Spleen (tissue), 11 donors: ENCODE measurements at regions not wholly inside any gene's neighbourhood (a gene's known extent, or its start where the extent isn't known, plus 50 kb on each side); places are given as distances from the start of the nearest gene placed in this dataset.

ENCODE experiments used
- DNase-seq: peaks from one replicate; pipeline ENCODE4 v3.0.0-alpha.2; 2020
- H3K27ac ChIP-seq, 8 donors: fragments of 200-600 bp; sonication (generic) in 7 of 8; 1 replicate in 4 of 8; 2 replicates in 4 of 8; pipeline versions ENCODE4 v1.5.0 to v1.8.0; 2016 to 2021; ENCODE audit warnings: inconsistent platforms in 4 of 8, mild to moderate bottlenecking in 4 of 8, moderate library complexity in 1 of 8
- H3K27me3 ChIP-seq, 7 donors: fragments of 200-600 bp; sonication (generic) in 6 of 7; replicated peaks in 1 of 7; 1 replicate in 4 of 7; 2 replicates in 3 of 7; pipeline versions ENCODE4 v1.5.0 to v1.8.0; 2016 to 2021; ENCODE audit warnings: inconsistent platforms in 3 of 7, mild to moderate bottlenecking in 1 of 7
- H3K36me3 ChIP-seq, 6 donors: fragments of 200-600 bp; sonication (generic) in 5 of 6; 1 replicate in 4 of 6; 2 replicates in 2 of 6; pipeline versions ENCODE4 v1.5.0 to v1.8.0; 2016 to 2021; ENCODE audit warnings: inconsistent platforms in 2 of 6
- H3K4me1 ChIP-seq, 6 donors: fragments of 200-600 bp; sonication (generic) in 5 of 6; 1 replicate in 3 of 6; 2 replicates in 3 of 6; pipeline versions ENCODE4 v1.5.0 to v1.8.0; 2016 to 2021; ENCODE audit warnings: inconsistent platforms in 3 of 6
- H3K4me3 ChIP-seq, 8 donors: fragments of 200-600 bp; sonication (generic) in 7 of 8; 1 replicate in 4 of 8; 2 replicates in 4 of 8; pipeline versions ENCODE4 v1.5.0 to v1.8.0; 2016 to 2021; ENCODE audit warnings: inconsistent platforms in 4 of 8, mild to moderate bottlenecking in 4 of 8, moderate library complexity in 2 of 8
- H3K9me3 ChIP-seq, 8 donors: fragments of 200-600 bp; sonication (generic) in 7 of 8; 1 replicate in 4 of 8; 2 replicates in 4 of 8; pipeline versions ENCODE4 v1.5.0 to v1.8.0; 2016 to 2021; ENCODE audit warnings: inconsistent platforms in 4 of 8
- CTCF ChIP-seq, 11 experiments: fragments of 200-600 bp in 7 of 11; fragments of 450-650 bp in 4 of 11; sonication (generic) in 4 of 11; IDR thresholded peaks in 8 of 11; conservative IDR thresholded peaks in 3 of 11; 1 replicate in 7 of 11; 2 replicates in 4 of 11; pipeline versions ENCODE4 v1.4.0 to v1.8.0; 2016 to 2021; ENCODE audit warnings: antibody characterized with exemption in 11 of 11, inconsistent platforms in 4 of 11, mild to moderate bottlenecking in 1 of 11
- POLR2A ChIP-seq, 3 donors: fragments of 450-650 bp; IDR thresholded peaks; one replicate each; pipeline ENCODE4 v1.5.1; 2017; ENCODE audit warnings: antibody characterized with exemption in 3 of 3, mild to moderate bottlenecking in 1 of 3
- POLR2AphosphoS5 ChIP-seq, 3 donors: sonication (generic); formaldehyde crosslinking; IDR thresholded peaks; one replicate each; pipeline ENCODE4 v1.5.1; 2017; ENCODE audit warnings: antibody characterized with exemption in 3 of 3
- WGBS, 5 donors: extraction: QIAGEN DNeasy Blood & Tissue Kit in 3 of 5; methylation state at CpG; one replicate each; pipeline versions ENCODE4 v1.1.5 to v1.1.7; 2013 to 2018; 5-methylcytosine and 5-hydroxymethylcytosine counted together
- intact Hi-C: fragments of 100-400 bp; cut with DNase I; formaldehyde crosslinking; loops from one replicate; pipeline ENCODE4 v1.15.0; 2023; ENCODE audit warnings: low total_unique reads
- donor health status: healthy with polysubstance abuse.
- donor health status: DM: no; HTN: no; CAD: no; lungs with moderate emphysema.
- donor health status: DM: no; HTN: no; CAD: no.
- donor health status: Bipolar disorder and iron deficiency.
- donor health status: healthy.
- donor health status: DM: no; HTN: no; CAD: no.
- donor health status: DM: yes; HTN: yes; CAD: no.

DNA sequence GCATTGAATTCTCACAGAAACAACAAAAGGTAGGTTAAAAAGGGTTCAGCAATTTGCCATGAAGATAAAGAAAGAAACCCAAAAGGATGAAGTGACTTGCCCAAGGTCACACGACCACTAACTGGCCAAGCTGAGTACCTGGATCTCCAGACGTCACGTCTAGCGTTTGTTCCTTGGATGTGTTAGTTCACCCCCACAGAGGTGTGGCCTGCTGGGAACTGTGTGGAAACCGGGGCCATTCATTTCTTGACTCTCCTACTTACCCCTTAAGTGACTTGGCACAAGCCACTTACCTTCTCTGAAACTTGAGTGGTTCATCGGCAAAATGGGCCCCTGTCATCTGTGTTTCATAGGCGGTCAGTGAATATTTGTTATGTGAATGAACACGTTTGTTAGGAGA lies 244.3 kb upstream of the SLCO3A1 start:
- WGBS, 5 donors = 69 to 82% (median 72%) methylated on average over 8 of the region's 8 CpGs
- H3K4me3 ChIP-seq = no peak overlapping the region
- no peaks in the 10 kb centered on the region for H3K4me1 ChIP-seq
- TF ChIP-seq POLR2A (IDR thresholded peaks at IDR 0.05) (no peak), CTCF (IDR thresholded peaks at IDR 0.05 in 8 of 11, conservative IDR thresholded peaks at IDR 0.05 in 3 of 11) (no peak), POLR2AphosphoS5 (IDR thresholded peaks at IDR 0.05) (no peak)
- H3K9me3 ChIP-seq = no peaks in the 10 kb centered on the region
- no peaks in the 10 kb centered on the region for H3K36me3 ChIP-seq
- peaks cover 0 to 2% (median 0%) of the 10 kb centered on the region in 7 donors for H3K27me3 ChIP-seq
- no peak for DNase-seq
- intact Hi-C loops = no loop called here
- H3K27ac ChIP-seq = no peak overlapping the region

DNA sequence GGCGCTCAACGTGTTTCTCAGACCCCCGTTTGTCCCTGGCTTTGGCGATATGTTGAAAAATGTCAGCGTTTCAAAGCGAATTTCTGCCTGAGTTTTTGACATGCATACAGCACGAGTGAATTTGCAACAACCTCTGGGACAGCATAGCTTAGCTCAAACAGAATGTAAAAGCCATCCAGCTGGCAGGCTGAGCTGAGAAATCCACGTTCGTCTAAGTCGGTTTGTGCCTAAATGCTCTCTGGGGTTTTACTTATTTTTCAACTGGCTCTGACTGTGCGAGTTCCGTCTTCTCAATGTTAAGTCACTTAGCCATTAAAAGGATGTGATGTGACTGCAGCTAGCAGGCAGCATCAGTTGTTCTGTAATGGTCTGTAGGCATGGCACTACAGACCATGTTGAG lies 243.5 kb upstream of the SLCO3A1 start:
- Histone ChIP-seq H3K9me3 (no peaks in the 10 kb centered on the region), H3K4me3 (no peak overlapping the region), H3K27me3 (peaks cover 0 to 8% (median 0%) of the 10 kb centered on the region in 7 donors), H3K4me1 (no peaks in the 10 kb centered on the region), H3K27ac (no peak overlapping the region), H3K36me3 (no peaks in the 10 kb centered on the region)
- TF ChIP-seq CTCF (IDR thresholded peaks at IDR 0.05 in 8 of 11, conservative IDR thresholded peaks at IDR 0.05 in 3 of 11) (no peak), POLR2A (IDR thresholded peaks at IDR 0.05) (no peak), POLR2AphosphoS5 (IDR thresholded peaks at IDR 0.05) (no peak)
- no peak for DNase-seq
- WGBS, 5 donors = 75 to 87% (median 86%) methylated on average over 12 of the region's 12 CpGs
- intact Hi-C loops = no loop called here

GRCh38 chr15:91611561-91612323 lies 241.8 kb upstream of the SLCO3A1 start:
- DNase-seq = no peak
- intact Hi-C loops = no loop called here
- no peaks in the 10 kb centered on the region for H3K36me3 ChIP-seq
- peaks cover 0 to 8% (median 0%) of the 10 kb centered on the region in 7 donors for H3K27me3 ChIP-seq
- H3K27ac ChIP-seq = no peak overlapping the region
- no peak overlapping the region for H3K4me3 ChIP-seq
- peaks cover 0 to 2% (median 0%) of the 10 kb centered on the region in 8 donors for H3K9me3 ChIP-seq
- H3K4me1 ChIP-seq = no peaks in the 10 kb centered on the region
- 64 to 80% (median 68%) methylated on average over 8 to 10 of the region's 10 CpGs for whole genome bisulfite sequencing, 5 donors
- TF ChIP-seq POLR2AphosphoS5 (IDR thresholded peaks at IDR 0.05) = no peak
- TF ChIP-seq CTCF (IDR thresholded peaks at IDR 0.05 in 8 of 11, conservative IDR thresholded peaks at IDR 0.05 in 3 of 11) = no peak
- no peak for TF ChIP-seq POLR2A (IDR thresholded peaks at IDR 0.05)

DNA sequence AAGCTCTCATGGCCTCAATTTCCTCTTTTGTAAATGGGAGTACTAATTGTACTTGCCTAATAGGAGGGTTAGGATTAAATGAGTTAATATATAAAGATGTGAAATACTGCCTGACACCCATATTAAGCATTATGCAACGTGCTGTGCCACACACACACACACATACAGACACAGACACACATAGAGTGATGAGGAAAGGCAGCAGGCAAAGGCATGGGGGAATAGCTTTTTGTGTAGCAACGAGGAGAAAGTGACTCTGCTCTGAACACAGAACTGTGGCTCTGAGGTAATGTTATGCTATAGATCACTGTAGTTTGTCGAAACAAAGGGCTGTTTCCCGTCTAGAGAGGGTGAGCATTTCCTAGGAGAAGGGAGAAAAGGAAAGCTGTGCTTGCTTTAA lies 233.3 kb upstream of the SLCO3A1 start:
- Histone ChIP-seq H3K27me3 (peaks cover 0 to 21% (median 0%) of the 10 kb centered on the region in 7 donors), H3K36me3 (no peaks in the 10 kb centered on the region), H3K4me3 (no peak overlapping the region), H3K27ac (no peak overlapping the region), H3K4me1 (no peaks in the 10 kb centered on the region), H3K9me3 (peaks cover 0 to 2% (median 0%) of the 10 kb centered on the region in 8 donors)
- WGBS, 5 donors = 21 to 40% (median 36%) methylated on average over 4 of the region's 4 CpGs
- intact Hi-C loops = no loop called here
- TF ChIP-seq POLR2AphosphoS5 (IDR thresholded peaks at IDR 0.05) (no peak), POLR2A (IDR thresholded peaks at IDR 0.05) (no peak), CTCF (IDR thresholded peaks at IDR 0.05 in 8 of 11, conservative IDR thresholded peaks at IDR 0.05 in 3 of 11) (no peak)
- no peak for DNase-seq
